ELF-1 (cell line): ENCODE measurements at regions not wholly inside any gene's neighbourhood (a gene's known extent, or its start where the extent isn't known, plus 50 kb on each side); places are given as distances from the start of the nearest gene placed in this dataset.
A peak's percentile ranks its signal among the peaks of the same experiment; 100 is the strongest.
"Not testable (repeated sequence)": the region's sequence is repeated elsewhere in the genome, so short reads cannot be mapped to it uniquely, and the experiment has no call there.

Experiments used
- DNase-seq: peaks from one replicate; pipeline ENCODE4 v3.0.0-alpha.2; 2016; ENCODE audit warnings: low read depth, low spot score

DNA sequence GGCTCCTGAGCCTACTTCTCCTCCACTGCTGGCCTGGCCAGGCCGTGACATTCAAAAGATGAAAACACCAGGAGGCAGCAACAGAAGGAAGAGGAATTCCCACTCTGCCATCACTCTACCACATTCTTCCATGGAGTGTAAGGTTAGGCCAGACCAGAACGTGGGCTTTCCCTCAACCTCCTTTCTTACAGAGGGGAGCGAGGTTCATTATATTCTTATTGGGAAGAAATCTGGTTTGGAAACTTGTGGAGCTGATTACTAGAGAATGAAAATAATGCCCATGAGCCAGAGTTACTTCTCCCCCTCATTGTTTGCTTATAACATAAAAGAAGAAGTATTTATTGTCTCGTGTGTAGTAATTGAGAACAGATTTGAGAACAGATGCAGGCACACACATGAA lies 136.3 kb upstream of the BASP1 start:
- no peak for DNase-seq

- DNase-seq = not testable (repeated sequence)
These were observed 134.2 kb upstream of the BASP1 start for GRCh38 chr5:17083276-17083675.

GRCh38 chr5:17087035-17087434 lies 130.4 kb upstream of the BASP1 start:
- DNase-seq = no peak

DNA sequence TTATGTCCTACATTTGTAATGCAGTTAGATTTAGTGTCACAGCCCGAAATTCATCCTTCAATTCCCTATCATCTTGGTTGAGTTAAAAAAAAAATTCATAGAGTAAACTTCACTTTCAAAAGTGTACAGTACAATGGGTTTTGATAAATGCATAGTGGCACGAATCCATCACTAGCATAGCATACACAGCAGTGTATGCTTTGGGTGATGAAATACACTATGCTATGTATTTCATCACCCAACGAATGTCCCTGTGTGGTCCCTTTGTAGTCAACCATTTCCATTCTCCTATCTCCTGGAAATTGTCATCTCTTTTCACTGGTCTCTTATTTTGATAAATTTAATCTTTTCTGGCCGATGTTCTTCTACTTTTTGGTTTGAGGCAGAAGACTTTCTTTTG lies 129.4 kb upstream of the BASP1 start:
- no peak for DNase-seq

- DNase-seq = no peak
These were observed 128.4 kb upstream of the BASP1 start for GRCh38 chr5:17089001-17089400.

- no peak for DNase-seq
These were observed 127.7 kb upstream of the BASP1 start for GRCh38 chr5:17089690-17090089.

DNA sequence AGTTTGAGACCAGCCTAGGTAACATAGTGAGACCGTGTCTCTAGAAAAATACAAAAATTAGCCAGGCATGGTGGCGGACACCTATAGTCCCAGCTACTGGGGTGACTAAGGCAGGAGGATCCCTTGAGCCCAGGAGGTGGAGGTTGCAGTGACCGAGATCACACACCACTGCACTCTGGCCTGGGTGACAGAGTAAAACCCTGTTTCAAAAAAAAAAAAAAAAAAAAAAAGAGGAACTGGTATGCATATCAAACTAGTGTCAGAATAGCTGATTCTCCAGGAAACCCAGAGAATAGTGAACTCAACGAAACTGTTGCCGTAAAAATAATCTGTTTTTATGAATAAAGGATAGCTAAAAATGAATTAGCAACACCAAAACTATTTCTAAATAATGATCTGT lies 126.6 kb upstream of the BASP1 start:
- DNase-seq = no peak

- DNase-seq = no peak
These were observed 122.6 kb upstream of the BASP1 start for GRCh38 chr5:17094830-17095229.

DNA sequence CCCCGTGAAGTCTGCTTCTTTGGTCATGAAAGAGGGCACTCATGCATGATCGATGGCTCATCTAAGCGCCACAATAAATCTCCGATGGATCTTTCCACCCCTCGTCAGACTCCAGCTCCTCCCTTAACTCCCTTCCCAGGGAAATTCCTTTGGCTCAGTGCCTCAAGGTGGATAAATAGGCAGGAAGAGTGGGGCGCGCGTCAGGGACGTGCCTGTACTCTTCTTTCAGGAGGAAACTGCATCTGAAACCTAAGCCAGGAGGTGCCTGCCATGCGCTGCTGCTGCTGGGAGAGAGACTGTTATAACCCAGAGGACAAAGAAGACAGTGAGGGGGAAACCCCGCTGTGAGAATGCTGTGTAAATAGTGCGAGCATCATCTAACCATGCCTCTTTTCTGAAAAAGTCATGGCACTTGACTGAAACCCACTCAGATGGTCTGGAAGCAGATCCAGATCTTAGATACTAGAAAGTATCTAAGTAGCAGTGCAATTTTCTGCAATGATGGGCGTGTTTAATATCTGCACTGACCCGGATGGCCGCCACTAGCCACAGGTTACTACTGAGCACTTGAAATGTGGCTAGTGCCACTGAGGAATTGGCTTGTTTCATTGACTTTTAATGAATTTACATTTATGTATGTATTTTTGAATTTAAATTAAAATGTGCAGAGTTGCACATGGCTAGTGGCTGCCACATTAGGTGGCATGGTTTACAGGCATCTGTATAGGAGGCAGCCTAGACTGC lies 120.3 kb upstream of the BASP1 start:
- DNase-seq = peak; percentile 60

DNA sequence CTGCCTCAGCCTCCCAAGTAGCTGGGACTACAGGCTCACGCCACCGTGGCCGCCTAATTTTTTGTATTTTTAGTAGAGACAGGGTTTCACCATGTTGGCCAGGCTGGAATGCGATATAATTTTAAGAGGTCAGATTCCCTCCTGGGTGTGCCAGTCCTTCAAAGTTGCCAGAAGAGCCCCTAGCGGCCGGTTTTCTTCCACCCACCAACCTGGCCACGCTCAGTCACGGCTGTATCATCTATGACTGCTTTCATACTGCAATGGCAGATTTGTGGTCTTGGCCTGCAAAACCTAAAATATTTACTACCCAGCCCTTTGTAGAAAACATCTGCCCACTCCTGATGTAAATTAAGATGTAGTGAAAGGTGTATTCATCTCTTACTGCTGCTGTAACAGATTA lies 117.5 kb upstream of the BASP1 start:
- DNase-seq = no peak

DNA sequence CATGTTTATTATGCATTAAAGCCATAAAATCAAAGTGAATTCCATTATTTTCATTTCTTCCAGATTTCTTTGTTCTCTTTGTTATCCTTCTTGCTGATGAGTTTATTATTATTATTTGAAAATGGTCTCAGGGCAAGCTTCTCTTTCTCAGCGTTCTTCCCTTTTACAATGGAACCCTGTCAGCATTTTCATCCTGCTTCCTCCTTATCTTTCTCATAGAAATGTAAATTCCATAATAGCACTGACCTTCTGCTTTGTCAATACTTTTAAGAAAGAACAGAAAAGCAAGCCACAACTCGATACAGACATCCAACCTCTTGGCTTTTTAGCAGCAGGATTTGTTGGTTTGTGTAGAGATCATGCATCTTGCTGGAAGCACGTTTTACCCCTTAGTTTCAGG lies 114.0 kb upstream of the BASP1 start:
- DNase-seq = no peak

GRCh38 chr5:17105744-17106418 lies 111.5 kb upstream of the BASP1 start:
- no peak for DNase-seq

DNA sequence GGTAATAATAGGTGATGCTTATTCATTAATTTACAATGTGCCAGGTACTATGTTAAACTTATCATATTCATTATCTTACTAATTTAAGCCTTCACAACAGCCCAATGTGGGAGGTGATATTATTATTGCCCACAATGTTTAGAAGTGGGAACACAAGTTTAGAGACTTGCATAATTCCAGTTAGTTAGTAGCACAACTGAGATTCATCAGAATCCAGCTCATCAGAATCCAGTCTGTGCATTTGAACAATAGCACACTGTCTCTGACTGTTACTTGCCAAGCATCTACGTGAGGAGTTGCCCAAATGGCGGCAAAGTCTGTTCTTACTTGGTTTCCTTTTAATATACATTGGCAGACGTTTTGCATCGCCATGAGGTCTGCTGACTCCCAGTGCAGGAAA lies 110.9 kb upstream of the BASP1 start:
- DNase-seq = no peak

- DNase-seq = peak; percentile 66
These were observed 105.2 kb upstream of the BASP1 start for GRCh38 chr5:17112091-17112716.

DNA sequence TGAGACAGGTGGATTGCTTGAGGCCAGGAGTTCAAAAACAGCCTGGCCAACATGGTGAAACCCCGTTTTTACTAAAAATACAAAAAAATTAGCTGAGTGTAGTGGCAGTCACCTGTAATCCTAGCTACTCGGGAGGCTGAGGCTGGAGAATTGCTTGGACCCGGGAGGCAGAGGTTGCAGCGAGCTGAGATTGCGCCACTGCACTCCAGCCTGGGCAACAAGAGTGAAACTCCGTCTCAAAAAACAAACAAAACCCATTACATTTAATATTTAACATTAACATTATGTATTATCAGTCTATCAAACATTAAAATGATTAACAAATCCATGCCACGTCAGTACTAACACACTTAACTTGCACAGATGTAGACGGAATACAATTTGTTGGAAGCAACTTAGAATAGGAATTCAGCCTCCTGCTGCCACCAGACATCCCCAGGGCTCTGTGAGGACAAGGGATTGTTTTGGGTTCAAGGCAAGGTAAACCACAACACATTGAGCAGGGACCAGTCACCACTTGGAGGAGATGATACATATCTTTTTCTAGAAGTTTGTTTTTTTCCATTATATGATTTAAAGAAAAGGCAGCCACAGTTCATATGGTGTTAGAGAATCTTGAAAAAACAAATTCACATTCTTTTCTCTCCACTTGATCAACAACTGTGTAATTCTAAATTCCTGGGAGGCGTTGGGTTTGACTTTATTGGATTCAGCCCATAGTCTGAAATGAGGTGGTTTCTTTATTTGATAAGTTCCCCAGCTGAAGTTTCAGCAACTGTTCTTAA lies 104.1 kb upstream of the BASP1 start:
- peak; percentile 36 for DNase-seq

GRCh38 chr5:17114233-17114632 lies 103.2 kb upstream of the BASP1 start:
- DNase-seq = no peak

DNA sequence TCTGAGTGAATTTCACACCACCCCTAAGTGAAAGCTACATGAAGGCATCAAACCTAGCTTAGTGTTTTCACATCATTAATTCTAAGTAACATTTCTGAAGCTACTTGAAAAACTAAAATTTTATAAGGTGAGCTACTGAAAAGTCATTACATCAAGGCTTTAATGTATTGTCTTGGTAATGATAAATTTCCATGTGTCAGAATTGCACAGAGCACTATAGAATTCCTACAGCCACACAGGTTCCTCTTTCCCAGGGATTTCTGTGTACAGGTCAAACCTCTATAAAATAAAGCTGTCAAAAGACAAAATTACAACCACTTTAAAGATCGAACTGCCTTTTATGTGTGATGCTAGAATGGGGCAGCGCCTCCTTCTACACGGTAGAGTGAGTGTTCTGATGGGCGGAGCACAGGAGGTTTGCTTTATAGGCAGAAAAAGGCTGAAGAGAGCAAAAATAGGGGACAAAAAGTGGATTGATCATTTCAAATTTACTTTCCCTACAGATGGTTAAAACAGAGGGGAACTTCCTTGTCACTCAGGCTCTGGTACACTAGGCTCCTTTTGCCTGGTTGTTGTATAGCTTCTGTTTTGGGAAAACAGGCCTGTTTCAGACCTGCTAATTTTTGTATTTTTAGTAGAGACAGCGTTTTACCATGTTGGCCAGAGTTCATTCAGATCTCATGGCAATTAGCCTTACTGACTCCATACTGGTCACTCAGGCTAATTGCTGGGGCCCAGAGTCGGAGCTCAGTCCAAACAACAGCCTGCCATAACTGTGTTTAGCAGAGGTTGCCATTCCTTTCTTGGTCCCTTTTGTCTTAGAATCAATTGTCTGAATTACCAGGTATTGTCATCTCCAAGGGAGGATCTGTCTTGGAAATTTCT lies 102.5 kb upstream of the BASP1 start:
- no peak for DNase-seq

DNA sequence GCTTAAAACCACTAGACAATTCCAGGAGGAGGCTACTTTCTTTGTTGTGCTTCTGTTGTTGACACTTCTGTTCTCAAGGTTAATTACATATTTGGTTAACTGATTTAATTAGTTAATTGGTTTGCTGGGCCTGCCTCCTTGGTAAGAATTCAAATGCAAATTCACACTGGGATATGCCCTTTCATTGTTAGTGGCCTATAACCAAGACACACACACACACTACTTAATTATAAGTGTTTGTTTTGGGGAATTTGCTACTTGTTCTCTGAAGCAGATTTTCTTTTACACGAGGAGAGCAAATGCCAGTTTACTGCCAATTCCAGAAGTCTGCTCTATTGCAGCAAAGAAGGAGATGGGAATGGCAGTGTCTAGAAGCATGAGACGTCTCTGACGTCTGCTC lies 101.6 kb upstream of the BASP1 start:
- no peak for DNase-seq

DNA sequence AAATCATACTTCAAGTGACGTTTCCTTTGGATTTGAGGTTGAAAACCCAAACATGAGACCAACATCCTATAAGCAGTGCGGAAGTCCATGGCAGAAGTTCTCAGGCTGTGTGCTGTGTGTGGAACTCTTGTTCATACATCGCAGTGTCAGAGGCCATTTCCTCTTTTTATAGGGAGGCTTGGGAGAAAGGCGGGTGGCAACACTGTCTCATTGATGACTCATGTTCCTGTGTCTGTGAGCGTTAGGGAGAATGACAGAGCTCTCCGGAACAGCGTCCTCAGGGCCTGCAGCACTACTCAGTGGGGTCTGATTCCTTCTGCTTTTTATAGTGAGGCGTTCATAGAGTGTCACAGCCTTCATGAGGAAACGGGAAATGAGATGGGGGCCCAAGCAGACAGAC lies 98.8 kb upstream of the BASP1 start:
- DNase-seq = peak; percentile 65

DNA sequence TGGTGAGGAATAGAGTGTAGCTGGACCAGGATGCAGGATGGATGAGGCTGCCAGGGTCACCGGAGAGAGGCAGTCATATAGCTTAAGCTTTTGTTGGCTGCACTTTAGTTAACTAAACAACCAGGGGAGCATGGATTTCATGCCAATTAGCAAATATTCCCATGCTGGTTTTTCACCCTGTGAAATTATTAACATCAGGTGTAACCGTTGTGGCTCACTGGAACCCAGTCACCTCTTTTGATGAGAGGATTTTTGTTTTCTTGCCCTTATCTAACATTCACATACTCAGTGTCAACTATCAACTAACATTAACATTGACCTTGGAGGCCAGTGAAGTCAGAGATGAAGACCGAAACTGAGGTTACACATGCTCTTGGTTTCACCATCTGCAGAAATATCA lies 97.2 kb upstream of the BASP1 start:
- DNase-seq = no peak

DNA sequence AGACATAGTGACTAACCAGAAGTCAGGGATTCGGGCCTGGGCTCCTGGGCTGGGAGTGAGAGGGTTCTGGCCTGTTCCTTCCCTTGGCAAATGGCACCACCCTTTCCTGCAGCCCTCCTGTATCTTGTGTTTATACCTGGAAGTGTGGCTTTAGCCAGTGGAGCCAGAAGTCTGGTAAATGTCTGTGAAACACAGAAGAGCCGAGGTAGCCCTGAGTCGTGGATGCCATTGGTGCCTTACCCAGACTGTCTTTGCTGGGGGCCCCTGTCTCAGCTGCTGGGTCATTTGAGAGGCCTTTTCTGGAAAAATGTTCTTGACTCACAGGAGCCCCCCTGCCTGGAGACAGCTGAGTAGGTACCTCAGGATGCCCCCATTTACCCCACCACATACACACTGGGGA lies 95.7 kb upstream of the BASP1 start:
- no peak for DNase-seq
